ENCODE measurements at regions not wholly inside any gene's neighbourhood (a gene's known extent, or its start where the extent isn't known, plus 50 kb on each side); places are given as distances from the start of the nearest gene placed in this dataset.
A peak's percentile ranks its signal among the peaks of the same experiment; 100 is the strongest.

DNA sequence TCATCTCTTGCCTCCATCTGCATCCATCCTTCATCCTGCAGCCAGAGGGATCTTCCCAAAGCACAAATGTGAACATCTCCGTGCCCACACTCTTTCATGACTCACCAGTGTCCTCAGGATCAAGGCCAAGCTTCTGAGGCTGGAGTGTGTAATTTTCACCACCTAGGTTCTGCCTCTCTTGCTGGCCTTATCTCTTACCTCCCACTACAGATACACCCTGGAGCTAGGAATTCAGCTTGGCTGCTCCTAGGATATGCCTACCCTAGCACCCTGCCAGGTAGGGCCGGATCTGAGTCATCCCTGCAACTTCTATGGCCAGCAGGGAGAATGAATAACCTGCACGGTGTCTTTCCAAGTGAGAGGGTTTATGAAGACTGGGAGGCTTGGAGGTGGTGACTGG lies 208.7 kb upstream of the CSF3R start:
- DNase-seq (ENCODE audit: low read depth in 4 of 4, low spot score in 2 of 4): no peak

DNA sequence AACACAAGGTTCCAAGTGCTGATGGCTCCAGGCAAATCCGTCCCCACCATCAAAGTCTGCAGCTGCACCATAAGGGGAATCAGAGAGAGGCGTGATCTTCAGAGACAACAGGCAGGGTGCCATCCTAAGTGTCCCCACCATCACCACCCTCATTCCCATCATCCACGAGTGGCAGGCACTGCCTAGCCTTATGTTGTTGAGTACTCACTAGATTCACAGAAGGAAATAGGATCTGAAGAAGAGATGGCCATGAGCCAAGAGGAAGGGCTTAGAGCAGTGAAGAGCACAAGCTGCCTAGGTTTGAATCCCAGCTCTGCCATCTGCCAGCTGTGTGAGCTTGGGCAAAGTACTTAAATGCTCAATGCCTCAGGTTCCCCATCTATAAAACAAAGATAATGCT lies 207.3 kb upstream of the CSF3R start:
- DNase-seq (ENCODE audit: low read depth in 4 of 4, low spot score in 2 of 4): no peak

DNA sequence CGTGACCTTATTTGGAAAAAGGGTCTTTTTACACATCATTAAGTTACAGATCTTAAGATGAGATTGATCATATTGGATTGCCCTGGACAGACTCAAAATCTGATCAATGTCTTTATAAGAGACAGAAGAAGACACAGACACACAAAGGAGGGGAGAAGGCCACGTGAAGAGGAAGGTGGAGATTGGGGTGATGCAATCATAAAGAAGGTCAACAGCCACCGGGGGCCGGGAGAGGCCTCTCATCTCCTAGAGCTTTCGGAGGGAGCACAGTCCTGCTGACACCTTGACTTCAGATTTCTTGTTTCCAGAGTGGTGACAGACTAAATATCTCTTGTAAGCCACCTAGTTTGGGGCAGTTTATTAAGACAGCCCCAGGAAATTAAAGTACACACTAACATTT lies 204.6 kb upstream of the CSF3R start:
- DNase-seq (ENCODE audit: low read depth in 4 of 4, low spot score in 2 of 4): no peak

DNA sequence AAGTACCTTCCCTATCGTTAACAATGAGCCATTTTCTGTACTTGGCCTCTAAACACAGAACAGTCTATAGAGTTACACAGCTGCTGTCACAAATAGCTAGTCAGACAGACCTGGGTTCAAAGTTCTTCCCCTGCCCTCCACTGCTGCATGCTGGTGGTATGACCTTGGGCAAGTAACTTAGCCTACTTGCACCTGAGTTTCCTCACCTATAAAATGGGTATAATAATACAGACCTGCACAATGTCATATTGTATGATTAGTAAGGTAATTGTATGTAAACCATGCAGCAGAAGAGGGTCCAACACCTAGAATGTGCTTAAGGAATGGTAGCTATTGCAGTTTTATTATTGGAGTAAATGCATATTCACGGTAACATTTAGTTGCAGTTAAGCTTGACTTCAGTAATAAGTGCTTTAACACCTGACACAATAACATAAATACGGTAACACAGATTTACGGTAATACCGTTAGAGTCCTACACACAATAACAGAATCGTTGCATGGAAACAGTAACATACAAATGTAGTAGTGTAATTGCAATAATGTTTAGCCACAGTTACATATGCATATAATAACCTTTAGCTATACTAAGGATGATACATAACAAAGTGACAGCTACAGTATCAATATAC lies 193.3 kb upstream of the CSF3R start:
- DNase-seq (ENCODE audit: low read depth in 4 of 4, low spot score in 2 of 4): no peak

DNA sequence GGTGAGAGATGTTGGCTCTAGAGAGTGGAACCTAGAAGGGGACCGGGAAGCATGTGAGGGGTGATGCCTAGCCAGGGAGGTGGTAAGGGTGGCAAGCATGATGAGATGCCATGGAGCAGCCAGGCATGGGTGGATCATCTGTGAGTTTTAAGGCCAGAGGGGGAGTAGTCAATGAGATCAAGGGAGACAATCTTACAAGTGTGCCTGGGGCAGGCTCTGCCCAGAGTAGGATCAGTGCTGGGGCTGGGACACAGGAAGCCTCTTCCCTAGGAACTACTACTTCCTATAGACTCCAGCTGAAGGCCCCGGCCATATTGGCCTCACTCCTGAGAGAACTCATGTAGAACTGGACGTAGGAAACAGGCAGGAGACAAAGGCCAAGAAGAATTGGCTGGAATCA lies 192.4 kb upstream of the CSF3R start:
- DNase-seq (ENCODE audit: low read depth in 4 of 4, low spot score in 2 of 4): no peak

DNA sequence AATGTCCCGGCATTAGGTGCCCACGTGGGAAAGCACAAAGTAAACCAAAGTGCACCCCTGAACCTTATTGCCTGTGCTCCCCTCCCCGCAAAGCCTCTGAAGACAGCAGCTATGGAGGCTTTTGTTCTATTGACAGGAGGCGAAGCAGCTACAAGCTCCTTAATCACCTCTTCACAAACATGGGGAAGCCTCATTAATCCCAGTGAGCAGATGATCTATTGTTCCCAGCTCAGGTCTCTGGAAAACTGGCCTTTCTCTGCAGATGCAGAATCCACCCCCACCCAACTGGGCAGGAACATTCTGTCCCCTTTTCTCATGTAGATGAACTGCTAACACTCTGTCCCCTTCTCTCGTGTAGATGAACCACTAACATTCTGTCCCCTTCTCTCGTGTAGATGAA lies 190.5 kb upstream of the CSF3R start:
- DNase-seq (ENCODE audit: low read depth in 4 of 4, low spot score in 2 of 4): no peak

DNA sequence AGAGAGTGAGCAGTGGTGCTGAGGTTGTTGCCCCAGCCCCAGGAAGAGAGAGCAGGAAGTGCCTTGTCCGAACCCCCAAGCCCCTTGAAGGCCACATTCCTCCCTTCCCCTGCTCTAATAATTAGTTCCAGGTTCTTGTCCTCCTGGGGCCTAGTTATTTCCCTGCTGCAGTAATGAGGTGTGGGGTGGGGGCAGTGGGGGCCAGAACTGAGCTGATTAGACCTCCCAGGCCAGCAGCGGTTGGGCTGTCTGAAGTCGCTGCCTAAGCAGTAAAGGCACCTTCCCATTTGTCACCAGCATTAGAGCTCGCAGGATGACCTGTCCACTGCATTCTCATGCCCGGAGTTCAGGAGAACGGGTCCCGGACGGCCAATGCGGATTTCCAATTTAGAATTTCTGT lies 186.5 kb upstream of the CSF3R start:
- DNase-seq (ENCODE audit: low read depth in 4 of 4, low spot score in 2 of 4): no peak

DNA sequence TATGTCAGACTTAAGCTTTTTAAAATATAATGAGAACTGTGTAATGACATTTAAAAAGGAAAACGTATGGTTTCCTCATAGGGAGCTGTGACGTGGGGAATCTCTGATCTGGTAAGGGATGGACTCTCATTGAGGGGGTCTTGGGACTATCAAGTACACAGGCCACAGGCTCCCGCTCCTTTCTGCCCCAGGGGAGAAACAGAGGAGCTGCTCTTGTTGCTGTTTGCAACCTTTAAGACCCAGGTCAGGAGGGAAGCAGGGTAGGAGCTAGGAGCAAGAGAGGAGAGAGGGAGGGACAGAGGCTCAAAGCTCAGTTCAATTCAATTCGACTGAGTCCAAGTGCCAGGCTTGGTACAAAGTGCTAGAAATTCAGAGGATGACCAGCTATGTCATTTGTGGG lies 185.1 kb upstream of the CSF3R start:
- DNase-seq (ENCODE audit: low read depth in 4 of 4, low spot score in 2 of 4): no peak

DNA sequence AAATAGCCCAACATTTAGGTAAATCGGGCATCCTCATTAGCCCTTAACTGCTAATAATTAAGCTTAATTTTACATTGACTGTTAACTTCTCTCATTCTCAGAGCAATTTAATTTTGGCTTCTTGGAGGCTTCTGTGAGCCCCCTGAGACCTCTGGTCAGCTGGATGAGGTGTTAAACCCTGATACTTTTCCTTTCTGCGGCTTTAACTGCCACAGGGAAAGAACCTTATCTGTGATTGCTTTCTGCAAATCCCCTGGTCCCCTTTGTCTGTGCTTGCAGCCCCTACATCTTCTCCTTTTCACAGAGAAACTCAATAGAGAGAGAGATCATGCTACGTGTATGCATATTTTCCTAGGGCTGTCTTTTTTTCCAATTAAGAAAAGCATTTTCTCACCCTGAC lies 184.5 kb upstream of the CSF3R start:
- no peak for DNase-seq (ENCODE audit: low read depth in 4 of 4, low spot score in 2 of 4)

DNA sequence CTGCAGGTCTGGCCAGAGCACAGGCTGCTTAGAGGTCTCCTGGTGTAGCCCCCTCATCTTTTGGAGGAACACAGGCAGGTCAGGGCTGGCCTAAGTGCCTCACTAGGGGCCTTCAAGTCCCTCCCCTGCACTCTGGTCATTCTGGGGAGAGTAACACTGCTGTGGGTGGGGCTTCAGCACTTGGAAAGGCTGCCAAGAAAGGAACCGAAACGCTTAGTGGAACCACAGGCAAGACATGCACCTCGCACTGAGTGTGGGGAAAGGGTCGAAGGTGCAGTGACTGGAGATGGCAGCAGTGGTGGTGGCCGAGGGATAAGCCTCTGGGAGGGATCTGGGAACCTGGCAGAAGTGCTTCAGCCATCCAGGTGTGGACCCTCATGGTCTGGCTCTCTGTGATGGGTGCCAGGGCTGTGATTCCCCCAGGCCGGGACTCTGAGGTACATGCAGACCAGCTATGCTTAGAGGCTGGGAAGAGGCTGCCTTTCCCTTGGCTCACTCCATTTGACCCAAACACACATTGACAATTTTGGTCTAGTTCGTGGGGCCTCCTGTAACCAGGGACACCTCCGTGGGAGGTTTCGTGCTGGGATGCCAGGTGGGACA lies 182.9 kb upstream of the CSF3R start:
- no peak for DNase-seq (ENCODE audit: low read depth in 4 of 4, low spot score in 2 of 4)

DNA sequence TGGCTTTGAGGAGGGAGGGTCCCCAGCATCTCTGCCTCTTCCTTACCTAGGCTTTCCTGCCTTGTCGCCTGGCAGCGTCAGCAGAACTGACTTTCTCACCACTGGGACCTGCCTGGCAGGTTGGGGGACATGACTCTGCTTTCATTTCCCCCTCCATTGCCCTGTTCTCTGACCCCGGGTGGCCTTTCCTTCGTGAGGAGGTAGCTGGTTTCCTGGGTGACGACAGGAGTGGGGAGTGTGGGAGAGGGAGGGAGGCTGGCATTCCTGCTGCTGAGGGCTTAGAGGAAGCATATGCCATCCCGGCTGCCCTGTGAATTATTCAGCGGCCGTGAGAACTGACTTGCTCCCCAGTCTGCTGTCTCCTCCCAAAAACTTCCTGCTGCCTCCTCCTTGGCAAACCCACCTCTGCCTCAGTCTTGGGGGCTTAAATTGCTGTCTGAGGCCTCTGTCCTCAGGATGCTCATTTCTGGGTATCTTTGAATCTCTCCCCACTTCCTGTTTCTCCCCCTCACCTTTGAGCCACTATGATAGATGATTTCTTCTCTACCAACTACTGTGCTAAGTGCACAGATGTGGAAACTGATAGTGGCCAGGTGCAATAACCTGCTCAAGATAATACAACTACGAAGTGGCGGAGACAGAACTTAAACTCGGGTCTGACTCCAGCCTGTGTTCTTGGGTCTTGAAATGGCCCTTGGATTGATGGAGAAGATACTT lies 182.0 kb upstream of the CSF3R start:
- peak in 1 of 4 donors; percentile 45 for DNase-seq (ENCODE audit: low read depth in 4 of 4, low spot score in 2 of 4)

DNA sequence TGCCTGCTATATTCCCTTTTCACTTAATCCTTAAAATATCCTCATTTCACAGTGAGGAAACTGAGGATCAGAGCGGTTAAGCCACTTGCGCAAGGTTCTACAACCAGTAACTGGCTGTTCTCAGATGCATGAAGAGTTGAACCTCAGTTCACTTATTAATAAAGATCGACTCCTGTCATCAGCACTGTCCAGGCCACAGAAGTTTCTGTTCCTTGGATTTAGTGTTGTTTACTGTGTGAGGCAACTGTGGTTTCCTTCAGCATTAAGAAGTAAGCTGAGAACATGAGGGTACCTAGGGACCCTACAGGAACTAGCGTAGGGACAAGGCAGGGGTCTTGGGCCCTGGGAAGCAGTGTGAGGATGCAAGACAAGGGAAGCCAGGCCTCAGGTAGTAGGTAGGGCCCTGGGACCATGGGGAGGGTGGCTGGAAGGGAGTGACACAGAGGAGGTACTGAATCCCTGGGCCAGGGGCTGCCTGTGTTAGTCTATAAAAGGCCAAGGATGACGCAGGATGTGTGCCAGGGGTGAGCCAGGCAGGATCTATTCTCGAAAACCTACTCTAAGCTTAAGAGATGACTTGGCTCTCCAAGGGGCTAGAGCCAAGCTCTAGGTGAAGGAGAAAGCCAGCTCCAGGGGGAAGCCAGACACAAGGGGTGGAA lies 181.2 kb upstream of the CSF3R start:
- DNase-seq (ENCODE audit: low read depth in 4 of 4, low spot score in 2 of 4): no peak

DNA sequence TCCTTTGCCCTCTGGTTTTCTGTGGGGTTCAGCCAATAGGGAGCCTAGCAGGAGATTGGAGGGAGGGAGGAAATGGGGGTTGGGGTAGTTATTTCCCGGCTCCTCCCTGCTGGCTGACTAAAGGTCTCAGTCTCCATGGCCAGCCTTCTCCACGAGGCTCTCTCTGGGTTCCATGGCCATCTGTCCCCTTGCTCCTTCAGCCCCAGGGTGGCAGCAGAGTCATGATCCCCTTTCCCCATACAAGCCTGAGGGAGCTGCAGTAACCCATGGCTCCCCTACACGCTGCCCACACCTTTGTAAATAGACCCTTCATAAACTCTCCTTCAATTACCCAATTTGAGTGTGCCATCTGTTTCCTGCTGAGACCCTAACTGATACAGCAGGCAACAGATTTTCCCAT lies 176.1 kb upstream of the CSF3R start:
- no peak for DNase-seq (ENCODE audit: low read depth in 4 of 4, low spot score in 2 of 4)

DNA sequence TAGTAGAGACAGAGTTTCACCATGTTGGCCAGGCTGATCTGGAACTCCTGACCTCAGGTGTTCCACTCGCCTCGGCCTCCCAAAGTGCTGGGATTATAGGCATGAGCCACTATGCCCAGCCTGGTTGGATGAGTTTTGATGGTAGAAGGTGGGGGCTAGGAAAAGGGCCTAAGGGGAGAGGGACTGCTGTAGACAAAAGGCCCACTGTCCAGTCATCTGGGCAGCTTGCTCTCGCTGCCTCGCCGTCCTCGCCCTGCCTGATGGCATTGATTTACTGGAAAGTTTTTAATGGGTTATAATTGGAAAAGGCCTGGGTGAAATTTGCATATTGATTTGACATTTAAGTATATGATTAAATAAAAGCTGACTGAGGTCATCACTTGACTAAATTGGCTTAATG lies 175.1 kb upstream of the CSF3R start:
- DNase-seq (ENCODE audit: low read depth in 4 of 4, low spot score in 2 of 4): no peak

DNA sequence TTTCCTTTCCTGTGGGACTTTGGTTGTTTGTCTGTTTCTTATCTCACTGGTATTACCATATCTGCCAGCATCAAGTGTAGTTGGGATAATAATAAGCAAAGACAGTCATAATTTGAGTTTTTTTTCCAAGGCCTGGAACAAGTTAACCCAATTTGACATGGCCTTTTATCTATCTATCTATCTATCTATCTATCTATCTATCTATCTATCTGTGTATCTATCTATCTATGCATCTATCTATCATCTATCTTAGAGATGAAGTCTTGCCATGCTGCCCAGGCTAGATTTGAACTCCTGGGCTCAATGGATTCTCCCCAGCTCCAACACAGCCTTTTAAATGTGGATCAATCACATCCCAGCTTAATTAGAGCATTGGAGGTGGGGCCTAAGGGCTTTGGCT lies 174.1 kb upstream of the CSF3R start:
- no peak for DNase-seq (ENCODE audit: low read depth in 4 of 4, low spot score in 2 of 4)

DNA sequence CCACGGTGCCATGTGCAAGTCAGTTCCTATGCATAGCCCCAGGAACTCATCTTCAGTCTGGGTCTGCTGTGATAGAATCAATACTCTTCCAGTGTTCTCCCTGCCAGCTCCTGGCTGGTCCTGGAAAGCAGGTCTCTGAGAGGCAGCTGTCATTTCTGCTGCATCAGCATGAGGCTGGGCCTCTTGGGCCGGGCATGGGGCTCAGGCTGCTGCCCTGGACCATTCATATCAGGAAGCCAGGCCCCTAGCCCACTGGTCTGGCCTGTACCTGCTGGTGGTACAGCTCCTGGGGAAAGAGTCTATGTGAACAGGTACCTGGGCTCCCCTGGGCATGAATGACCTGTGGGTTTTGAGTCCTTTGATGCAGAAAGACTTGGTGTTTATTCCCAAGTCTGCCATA lies 173.6 kb upstream of the CSF3R start:
- DNase-seq (ENCODE audit: low read depth in 4 of 4, low spot score in 2 of 4): no peak

DNA sequence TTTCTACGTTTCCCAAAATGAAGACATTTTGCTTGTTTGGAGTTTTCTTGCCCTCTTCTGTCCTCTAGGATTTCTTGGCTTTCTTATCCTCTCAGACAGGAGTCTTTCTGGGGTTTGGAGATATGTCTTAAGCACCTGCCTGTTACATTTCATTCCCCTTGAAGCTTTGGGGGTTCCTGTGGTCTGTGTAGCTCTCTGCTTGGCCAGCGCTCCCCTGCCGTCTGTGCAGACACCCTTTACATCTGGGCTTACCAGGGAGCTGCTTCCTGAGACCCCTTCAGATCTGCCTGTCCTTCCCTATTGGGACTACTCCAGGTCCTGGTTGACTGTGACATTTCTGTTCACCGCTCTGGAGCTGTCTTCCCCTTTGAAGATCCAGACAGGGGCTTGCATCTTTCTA lies 171.9 kb upstream of the CSF3R start:
- DNase-seq (ENCODE audit: low read depth in 4 of 4, low spot score in 2 of 4): no peak

DNA sequence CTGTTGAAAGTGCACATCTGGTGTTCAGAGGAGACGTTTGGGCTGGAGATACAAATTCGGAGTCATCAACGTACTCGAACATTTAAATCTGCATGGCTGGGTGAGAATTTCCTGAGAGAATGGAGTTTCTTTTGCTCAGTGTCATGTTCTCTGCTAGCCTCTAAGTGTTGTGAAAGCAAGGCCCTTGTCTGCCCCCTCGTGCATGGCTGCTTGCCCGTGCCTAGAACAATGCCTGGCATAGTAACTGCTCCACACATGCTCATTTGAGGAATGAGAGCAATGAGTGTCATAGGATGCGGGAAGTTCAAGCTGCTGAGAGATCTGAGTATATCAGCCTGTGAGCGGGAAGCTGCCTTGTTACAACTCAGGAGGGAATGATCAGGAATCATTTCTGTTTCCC lies 171.1 kb upstream of the CSF3R start:
- DNase-seq (ENCODE audit: low read depth in 4 of 4, low spot score in 2 of 4): no peak

DNA sequence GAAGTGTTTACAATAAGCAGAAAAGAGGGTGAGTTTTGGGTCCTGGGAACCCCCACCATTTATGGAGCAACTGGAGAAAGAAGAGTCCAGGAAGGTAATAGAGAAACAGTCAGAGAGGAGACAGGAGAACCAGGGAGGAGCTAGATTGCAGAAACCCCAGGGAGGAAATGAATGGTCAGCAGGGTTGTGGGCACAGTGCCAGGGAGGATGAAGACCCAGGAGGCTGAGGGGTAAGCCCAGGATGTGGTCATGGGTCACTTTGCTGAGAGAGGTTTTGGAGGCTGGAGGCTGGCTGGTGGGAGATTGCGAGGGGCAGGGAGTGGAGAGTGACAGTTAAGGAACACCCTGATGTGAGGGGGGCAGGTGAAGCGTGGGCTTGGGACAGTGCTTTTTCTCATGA lies 169.9 kb upstream of the CSF3R start:
- no peak for DNase-seq (ENCODE audit: low read depth in 4 of 4, low spot score in 2 of 4)

DNA sequence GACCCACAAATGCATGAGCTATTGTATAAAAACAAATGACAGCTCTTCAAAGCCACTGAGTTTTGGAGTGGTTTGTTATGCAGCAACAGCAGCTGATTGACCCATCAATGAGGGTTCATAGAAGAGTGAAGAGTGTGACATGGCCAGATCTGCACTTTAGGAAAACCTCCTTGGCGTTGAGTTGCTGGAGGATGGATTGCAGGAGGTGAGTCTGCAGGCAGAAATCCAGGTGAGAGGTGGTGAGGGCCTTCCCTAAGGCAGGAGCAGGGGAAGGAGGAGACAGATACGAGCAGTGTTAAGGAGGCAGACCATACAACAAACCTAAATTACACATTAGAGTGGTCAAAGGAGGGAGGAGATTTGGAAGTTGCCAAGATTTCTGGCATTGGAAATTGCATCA lies 169.3 kb upstream of the CSF3R start:
- DNase-seq (ENCODE audit: low read depth in 4 of 4, low spot score in 2 of 4): no peak

DNA sequence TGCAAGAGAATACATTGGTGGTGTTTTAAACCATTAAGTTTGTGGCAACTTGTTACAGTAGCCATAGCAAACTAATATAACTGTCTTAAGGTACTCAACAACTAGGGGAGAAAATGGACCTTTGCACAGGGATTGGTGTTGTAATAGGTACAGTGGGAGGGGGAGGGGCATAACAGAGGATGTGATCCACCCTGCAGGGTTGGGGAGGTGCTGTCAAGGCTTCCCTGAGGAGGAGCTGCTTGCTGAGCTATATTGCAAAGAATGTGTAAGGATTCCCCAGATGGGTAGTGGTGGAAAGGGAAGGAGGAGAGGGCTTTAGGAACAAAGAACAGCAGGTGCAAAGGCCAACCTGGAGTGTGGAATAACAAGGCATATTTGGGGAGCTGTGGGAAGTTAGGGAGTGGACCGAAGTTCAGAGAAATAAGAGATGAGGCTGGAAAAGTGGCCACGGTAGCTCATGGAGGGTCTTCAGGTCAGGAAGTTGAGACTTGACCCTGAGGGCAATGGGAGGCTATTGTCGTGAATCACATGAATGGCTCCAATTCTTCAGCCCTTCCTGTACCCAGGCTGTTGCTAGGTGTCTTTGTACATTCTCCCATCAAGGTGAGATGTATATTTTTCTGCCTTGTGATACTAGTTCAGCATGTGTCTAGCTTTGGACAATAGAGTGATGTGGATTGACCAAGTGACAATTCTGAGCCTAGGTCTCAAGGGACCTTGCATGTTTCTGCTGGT lies 168.6 kb upstream of the CSF3R start:
- no peak for DNase-seq (ENCODE audit: low read depth in 4 of 4, low spot score in 2 of 4)
